AG08395 (cell line): ENCODE measurements at regions not wholly inside any gene's neighbourhood (a gene's known extent, or its start where the extent isn't known, plus 50 kb on each side); places are given as distances from the start of the nearest gene placed in this dataset.
"Not testable (repeated sequence)": the region's sequence is repeated elsewhere in the genome, so short reads cannot be mapped to it uniquely, and the experiment has no call there.

Experiments used
- DNase-seq: peaks from one replicate; pipeline ENCODE4 v3.0.0; 2012; ENCODE audit warnings: mixed read lengths, low spot score

DNA sequence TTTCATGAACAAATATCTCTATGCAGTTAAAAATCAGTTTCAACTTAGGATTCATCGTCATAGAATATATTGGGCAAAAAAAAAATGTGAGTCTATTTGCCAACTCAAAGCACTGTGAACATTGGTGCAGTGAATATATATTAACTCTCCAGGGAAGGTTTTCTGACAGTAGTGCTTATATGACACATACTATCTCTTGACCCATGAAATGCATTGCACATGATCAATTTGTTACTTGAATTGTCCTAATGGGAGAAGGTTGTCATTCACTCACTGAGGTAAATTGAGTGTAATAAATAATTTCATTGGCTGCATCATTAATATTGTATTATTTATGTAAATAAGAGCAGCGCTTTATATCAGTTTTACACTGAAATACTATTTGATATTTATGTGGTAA lies 2458.5 kb downstream of the ARAP2 start:
- DNase-seq = no peak

DNA sequence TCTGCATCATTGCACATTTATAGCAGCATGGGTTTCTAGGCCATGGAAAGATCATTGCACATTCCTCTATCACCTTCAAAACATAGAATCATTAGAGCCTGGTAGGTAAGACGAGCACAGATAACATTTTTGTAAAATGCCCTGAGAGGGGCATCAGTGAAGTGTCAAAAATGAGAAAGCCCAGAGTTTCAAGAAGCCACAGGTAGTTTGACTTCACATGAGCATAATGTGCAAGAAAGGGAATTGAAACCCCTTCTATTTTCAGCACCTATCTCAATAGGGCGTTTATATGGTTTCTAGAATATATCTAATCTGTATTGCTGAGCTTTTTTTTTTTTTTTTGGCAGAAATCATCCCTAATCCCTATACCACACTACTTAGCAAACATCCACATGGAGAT lies 2441.7 kb downstream of the ARAP2 start:
- DNase-seq = no peak

DNA sequence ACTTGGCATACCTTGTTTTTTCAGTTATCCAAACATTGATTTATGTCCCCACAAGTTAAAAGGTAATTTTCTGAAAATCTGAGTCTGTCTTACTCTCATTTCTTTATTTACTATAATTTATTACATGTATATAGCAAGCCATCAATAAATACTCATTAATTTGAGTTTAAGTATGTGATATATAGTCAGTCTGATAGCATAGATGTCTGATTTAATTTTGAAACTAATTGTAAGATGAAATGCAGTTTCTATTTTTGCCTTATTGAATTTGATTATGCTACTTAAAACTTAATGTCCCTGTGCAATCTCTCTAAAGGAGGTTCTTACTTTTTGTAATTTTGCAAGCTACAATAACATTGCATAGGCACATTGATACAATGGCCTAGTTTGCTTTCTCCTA lies 2418.6 kb downstream of the ARAP2 start:
- DNase-seq = no peak

DNA sequence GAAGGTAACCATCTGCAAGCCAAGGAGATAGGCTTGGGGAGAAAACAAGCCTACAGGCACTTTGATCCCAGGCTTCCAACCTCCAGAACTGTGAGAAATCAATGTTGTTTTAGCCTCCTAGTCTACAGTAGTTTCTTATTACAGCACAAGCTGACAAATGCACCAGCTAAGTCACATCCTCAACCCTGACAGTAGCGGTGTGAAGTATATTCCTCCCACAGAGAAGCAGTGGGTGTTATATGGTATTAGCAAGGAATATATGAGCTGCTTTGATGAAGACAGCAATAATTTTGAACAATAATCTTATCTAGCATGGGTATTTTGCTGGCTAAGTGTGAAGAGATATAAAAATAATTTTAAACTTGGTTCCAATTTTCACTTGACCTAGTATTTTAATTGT lies 2415.0 kb downstream of the ARAP2 start:
- not testable (repeated sequence) for DNase-seq

DNA sequence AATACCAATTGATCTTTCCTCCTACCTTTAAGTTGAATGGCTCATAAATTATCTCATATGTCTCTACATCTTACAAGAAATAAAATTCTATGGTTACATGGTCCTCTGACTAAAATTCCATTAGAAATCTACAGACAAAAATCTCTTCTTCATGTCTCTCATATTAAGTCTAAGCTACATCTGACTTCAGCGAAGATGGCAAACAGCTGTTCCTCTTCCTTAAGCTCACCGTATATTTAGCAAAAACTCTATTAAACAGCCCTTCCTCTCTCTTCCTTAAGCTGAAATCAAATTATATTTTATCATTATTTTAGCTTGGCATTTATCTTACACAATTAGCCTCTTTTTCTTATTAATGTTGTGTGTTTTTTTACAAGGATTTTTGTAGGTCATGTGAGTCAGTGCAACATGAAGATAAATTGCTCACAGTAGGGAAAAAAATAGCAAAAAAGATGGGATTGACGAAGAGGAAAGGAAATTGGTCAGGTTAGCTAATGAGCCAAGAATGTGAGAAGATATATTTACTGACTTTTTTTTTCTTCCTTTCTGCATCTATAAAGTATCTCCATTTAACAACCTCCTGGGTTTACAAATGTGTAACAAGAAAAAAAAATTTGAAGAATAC lies 2412.8 kb downstream of the ARAP2 start:
- DNase-seq = peak; percentile 5

DNA sequence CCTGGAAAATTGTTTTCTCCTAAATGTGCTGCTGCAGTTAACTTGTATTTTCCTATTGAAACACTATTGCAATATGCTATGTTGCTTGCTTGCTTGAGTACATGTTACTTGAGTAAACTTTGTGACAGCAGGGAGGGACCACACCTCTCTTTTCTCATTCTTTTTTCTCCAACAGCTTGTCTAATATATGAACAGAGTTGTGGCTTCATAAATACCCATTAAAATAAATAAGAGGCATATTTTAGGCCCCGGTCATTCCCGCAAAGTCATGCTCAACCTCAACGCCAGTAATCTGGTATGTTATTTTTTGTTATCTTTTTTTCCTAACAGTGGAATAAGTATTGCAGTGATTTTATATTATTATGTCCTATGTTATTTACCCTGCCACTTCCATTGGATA lies 2408.6 kb downstream of the ARAP2 start:
- not testable (repeated sequence) for DNase-seq

DNA sequence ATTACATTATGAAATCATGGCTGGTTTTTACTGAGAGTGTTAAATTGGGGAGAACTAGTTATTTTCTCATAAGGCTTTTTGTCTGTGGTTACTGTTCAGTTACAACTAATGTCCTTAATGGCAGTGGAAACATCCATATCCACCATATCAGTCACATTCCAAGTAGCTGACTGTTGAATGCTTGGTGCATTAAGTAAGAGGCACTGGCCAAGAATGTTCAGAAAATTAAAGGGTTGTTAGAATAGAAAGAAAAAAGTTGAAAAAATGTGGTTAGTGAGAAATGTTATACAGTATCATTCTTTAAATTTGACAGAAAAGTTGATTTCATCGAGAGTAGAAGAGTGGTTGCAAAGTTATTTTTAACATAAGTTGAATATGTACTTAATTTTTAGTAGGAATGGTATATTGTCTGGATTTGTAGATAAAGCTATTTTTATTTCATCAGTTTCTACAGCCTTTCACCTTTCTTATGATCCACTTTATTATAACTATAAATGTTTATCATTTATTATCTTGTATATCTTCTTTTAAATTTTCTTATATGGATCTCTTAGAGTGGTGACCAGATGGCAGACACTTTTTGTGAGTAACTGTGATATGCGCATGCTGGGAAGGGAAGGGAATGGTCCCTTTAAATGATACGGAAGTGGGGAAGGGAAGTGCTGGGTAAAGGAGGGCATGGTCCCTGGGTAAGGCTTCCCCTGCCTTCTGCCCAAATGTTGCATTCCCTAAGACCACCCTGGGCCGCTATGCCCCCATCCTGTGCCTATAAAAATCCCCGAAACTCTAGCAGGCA lies 2407.1 kb downstream of the ARAP2 start:
- peak; percentile 50 for DNase-seq

DNA sequence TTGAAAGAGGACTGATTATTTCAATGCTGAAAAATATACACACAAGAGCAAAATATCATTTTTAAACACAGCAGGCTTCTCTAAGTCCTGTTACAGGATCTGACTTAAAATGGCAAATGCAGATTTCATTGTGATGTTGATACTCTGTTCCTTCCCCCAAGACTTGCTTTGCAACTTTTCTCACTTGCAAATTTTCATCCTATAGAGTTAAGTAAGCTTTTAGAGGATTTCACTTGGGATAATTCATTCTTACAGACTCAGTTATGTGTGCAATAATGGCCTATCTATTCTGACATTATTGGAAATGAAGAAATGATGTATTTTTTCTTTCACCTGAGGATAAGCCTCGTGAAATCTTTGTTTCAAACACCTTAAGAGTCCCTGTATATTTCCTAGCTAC lies 2403.2 kb downstream of the ARAP2 start:
- no peak for DNase-seq

DNA sequence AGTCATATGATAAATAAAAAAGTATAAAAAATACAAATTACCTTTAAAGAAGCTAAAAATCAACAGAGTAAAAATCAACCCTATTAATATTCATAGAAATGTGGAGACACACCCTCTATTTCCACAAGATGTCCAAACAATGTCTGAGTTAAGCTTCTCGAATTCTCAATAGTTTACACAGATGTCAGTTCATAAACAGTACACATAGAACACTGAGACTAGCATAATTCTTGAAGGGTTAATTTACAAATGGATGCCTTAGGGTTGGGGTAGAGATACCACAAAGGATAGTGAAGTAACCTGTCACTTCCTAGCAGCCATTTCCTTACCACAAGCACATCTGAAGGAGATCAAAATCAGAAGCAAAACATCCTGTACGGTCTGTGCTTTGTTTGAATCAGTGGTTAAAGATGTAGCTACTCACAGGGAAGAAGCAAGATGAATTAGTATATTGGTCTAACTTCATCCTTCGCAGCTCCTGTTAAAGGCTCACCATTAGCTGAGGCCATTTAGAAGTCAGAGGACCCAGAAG lies 2393.9 kb downstream of the ARAP2 start:
- DNase-seq = no peak

DNA sequence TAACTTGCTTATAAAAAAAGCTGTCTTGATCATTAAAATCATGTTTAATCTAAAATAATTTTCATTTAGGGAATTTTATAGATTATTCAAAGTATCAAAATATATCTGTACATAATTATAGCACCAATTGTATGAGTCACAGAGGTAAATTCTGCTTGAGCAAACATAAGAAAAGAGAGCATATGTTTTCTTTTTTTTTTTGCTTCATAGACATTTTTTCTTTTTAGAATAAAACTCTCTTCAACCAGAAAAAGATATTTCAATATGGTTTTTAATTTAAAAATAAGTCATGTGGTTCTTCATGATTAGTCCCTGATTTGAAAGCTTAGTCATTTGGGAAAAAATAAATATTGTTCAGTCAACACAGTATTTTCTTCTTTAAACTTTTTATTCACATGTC lies 2390.6 kb downstream of the ARAP2 start:
- not testable (repeated sequence) for DNase-seq

DNA sequence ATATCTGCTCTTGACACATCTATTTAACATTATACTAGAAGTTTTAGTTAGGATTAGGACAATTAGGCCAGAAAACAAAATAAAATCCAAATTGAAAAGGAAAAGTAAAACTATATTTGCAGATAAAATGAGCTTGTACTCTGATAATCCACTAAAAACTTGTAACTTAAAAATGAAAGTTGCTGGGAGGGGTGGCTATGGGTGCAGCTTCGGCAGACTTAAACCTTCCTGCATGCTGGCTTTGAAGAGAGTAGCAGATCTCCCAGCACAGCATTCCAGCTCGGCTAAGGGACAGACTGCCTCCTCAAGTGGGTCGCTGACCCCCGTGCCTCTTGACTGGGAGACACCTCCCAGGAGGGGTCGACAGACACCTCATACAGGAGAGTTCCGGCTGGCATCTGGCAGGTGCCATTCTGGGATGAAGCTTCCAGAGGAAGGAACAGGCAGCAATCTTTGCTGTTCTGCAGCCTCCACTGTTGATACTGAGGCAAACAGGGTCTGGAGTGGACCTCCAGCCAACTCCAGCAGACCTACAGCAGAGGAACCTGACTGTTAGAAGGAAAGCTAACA lies 2379.9 kb downstream of the ARAP2 start:
- no peak for DNase-seq

DNA sequence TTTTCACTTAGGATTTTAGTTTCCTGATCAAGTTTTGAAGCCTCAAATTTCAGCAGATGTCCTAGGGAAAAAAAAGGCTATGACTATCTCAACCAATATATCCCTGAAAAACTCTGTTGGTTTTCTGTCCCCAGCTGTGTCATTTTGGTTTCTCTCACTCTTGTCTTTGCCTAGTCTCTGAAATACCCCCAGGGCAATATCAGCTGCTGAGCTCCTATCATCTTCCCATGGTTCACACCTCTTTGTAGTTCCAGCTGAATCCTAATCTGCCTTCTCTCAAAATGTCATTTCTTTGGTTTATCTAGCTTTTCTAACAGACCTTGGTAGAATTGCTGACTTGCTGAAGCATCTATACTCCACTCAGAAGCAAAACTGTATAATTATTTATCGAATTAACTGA lies 2370.5 kb downstream of the ARAP2 start:
- DNase-seq = no peak

DNA sequence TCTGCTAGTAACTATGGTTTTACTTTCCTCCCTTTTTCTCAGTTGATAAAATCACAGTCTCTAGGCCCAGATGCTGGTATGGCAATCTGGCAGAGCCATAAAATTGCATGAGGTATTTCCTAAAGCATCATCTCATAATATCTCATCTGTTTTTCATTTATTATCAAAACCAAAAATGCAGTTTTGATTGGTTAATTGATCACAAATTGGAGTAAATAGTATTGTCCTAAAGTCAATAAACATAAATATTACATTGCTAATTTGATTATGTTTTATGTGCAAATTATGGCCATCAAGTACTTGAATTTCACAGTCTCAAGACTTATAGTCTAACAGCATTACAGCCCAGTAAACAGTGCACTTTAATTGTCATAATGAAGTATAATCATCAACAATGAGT lies 2365.6 kb downstream of the ARAP2 start:
- DNase-seq = no peak

DNA sequence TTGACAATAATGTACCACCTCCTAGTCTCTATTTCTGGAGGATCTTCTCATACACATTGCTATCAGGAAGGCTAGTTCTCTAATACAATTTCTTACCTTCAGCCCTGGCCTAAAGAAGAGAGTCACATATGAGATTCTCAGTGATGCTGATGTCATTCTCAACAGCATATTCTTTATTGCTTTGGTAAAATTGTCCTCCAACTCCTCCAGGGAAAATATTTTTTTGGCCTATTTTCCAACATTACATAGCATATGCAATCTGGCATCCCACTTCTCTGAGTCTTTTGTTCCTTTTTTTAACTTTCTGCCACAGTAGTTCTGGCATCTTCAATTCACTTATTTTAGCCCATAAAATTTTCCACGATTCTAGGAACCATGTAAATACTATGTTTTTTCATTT lies 2363.1 kb downstream of the ARAP2 start:
- DNase-seq = no peak

DNA sequence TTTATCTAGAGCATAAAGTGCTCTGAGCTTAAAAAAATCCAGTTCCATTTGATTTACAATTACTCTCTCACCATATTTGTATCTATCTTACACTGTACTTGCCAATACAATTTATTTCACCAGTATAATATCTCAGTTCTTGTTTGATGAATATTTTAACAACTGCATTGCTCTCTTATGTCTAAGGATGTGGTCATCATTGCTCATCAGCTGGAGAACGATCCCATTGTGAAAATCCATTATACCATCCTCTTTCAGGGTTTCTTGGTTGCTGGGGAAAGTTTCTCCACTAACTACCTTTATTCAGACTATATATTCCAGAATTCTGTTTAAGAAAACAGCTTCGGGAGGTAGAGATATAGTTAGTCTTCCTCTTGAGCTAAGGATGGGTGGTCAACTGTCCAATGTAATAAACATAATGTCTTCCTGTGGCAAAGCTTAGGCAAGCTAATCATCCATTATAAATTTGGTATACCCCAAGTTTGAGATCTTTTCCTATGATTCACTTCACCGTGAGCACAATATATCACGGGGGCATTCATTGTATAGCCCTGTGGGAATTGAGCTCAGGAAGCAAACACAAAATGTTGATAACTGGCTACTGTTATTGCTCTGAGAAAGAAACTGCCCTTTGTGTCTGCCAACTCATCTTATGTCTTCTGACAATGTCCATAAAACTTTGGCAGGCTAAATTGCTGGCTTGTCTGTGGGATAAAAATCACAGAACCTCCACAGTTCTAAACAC lies 2361.9 kb downstream of the ARAP2 start:
- no peak for DNase-seq

DNA sequence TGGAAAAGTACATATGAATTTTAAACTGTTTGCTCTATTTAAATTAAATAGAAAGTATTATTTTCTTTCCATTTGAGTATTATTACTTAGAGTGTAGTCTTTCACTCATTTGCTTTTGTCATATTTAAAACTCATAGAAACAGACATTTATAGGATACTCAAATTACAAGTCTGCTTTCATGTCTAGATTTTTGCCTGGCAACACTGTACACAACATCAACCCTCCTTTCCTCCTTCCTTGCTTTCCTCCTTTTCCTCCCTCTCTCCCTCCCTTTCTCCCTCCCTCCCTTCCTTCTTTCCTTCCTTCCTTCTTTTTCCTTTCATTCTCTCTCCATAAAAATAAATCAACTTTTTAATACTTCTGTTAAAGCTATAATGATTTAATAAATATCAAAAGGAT lies 2361.2 kb downstream of the ARAP2 start:
- no peak for DNase-seq

DNA sequence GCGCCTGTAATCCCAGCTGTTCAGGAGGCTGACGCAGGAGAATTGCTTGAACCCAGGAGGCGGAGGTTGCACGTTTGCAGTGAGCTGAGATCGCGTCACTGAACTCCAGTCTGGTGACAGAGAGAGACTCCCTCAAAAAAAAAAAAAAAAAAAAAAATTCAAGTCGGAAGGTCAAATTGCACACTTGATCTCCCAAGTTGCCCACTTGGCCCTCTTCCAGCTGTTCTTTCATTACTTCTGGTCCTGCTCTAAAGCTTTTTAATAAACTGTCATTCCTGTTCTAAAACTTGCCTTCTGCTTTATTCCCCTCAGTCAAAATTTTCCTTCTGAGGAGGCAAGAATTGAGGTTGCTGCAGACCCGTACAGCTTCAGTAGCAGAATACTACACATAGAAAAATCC lies 2358.0 kb downstream of the ARAP2 start:
- no peak for DNase-seq

DNA sequence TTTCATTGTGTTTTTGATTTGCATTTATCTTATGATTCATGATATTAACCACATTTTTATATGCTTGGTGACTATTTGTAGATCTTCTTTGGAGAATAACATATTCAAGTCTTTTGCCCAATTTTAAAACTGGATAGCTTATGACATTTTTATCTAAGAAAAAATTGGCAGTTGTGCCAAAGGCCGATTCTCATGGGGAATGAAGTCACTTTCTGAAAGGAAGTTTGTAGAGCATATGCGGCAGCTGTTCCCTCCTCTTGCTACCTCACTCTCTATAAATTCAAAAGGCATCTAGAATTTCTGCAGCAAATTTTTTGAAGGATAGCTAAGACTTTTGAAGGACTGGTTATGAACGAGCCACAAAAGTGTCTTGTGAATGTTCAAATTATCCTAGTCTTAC lies 2353.5 kb downstream of the ARAP2 start:
- DNase-seq = no peak

DNA sequence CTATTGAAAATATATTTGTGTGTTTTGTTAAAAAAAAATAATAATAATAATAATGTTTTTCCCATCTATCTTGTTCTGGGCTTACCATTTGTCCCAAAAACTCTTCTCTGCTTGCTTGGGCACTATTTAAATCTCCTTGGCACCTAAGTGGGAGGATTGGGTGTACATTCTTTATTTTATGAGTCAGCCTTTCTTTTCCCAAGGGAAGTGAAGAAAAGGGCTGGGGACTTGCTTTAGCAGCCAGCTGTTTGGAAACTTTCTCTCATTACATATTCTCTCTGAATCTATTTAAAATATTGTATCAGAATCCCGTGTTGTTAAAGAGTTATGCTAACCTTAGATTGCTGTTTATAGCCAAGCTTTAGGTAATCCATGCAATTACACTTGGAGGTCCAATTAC lies 2332.4 kb downstream of the ARAP2 start:
- no peak for DNase-seq

DNA sequence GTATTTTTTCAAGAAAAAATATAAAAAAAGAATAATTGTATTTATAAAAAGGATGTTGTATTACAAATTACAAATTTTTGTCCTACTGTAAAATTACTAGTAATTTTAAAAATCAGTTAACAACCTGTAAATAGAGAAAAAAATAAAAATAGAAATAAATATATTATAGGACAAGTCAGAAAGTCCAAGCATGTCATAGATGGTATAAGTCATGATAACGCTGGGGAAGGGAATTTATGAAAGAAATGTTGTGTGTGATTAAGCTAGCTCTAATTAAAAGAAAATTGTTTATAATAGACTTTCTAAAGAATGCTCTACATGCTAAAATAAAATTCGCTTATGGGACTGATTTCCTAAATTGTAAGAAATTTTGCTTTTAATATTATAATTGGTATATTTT lies 2329.9 kb downstream of the ARAP2 start:
- DNase-seq = no peak

DNA sequence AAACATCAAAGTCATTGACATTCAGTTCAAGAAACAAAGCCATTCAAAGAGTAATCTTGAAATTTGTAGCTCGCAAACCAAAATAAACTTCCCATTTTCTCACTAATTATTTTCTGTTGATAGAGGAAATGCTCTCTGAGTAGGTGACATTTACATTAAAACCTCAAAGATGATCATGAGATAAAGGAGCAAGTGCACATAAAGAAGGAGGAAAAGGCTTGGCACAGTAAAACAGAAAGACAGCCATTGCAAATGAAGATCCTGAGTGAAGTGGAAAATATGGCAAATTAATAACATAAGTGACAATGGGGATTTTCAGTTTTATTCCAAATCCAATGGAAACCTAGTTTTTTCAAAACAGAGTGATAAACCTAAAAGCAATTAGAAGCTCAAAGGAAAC lies 2320.8 kb downstream of the ARAP2 start:
- no peak for DNase-seq

DNA sequence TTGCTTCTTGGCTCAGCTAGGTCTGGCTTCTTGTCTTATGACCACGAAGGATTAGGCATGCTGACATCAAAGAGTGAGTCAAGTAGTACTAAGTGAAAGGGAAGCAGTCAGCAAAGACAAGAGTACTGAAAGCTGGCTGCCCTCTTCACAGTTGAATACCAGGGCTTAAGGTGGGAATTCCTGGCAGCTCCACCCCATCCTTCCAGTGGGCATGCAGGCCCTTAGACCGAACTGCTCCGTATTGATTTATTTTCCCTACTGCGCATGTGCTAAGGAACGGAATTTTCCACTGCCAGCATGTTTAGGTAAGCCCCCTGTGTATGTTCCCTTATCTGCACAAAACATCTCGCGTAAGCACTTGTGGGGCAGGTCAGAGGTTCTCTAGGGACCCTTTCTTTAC lies 2320.1 kb downstream of the ARAP2 start:
- peak; percentile 12 for DNase-seq

DNA sequence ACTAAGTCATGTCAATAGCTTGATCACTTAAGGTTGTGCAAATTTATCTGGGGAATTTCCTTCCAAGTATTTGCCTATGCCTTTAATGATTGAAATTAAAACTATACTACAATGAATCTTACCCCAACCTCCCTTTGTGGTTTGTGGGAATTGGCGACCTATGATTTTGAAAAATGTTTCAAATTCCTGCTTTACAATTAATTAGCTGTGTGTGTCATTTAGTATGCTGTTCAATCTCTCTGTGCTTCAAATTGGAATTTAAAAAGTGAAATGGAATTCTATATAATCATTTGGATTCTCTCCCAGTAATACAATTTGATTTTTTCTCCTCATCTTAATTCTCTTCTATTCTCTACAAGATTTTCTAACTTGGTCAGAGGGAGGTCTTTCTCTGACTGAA lies 2319.5 kb downstream of the ARAP2 start:
- DNase-seq = peak; percentile 1
